NCI-H774 (cell line): ENCODE measurements at regions not wholly inside any gene's neighbourhood (a gene's known extent, or its start where the extent isn't known, plus 50 kb on each side); places are given as distances from the start of the nearest gene placed in this dataset.

Source experiments
- DNase-seq: peaks from one replicate; lab custom pipeline; 2025; lab: John Stamatoyannopoulos, UW

DNA sequence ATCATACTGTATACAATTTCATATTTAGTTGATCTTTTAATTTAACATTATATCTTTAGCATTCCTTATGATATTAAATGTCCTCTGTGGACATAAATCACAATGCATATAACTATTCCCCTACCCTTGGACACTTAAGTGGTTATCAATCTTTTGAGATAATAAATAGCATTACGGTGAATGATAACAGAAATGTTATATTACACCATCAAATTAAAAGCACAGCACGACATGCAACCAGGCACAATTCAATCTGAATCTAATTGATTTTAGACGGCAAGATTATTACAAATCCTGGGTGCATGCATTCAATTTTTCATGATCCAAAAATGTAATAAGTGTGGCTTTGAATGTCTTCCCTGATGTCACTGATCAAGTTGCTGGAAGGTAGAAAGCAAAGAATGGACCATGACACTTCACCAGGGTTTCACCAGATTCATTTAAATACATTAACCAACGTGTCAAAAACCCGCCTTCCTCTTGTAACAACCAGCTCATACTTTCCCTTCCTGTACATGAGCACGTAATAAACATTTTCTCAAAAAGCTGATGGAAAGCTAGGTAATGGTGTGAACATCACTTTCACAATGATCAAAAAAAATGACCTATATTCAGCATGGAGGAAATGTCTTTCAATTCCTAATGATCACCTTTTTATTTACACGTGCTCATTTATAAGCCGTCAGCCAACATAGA lies 513.7 kb upstream of the ID2 start:
- no peak for DNase-seq

DNA sequence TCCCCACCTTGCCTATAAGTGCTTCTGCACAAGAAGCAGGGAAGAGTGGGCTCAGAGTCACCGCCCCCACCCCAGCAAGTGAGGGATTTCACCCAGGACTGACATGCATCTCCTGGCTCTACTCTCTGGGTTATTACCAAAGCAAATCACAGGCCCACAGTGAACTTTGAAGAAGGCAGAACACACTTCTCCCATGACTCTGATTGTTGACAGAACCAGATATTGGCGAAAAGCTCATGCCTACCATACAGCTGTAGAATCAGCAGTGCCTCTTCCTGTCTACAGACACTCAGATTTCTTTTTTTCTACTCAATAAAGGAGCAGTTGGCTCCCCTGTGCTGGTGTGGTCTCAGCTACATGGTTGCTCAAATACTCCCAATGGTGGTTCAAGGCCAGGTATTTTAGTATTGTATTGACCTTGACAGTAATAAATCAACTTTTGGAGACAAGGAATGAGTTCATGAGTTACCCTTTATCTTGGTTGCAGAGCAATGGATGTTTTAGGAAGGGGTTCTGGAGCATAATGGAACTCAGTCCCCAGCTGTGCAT lies 512.9 kb upstream of the ID2 start:
- DNase-seq = no peak

DNA sequence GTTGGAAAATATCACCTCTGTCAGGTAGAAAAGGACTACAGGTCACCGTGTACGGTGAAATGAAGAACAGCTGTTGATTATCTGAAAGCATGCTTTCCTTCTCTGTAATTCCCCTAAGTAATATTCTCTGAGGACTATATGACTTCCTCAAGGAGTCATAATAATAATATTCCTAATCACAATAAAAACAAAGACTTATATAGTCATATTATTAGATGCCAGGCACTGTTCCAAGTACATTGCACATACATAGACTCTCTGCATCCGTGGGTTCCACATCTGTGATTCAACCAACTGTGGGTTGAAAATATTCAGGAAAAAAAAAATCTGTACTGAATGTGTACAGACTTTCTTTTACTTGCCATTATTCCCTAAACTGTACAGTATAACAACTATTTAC lies 512.4 kb upstream of the ID2 start:
- no peak for DNase-seq

DNA sequence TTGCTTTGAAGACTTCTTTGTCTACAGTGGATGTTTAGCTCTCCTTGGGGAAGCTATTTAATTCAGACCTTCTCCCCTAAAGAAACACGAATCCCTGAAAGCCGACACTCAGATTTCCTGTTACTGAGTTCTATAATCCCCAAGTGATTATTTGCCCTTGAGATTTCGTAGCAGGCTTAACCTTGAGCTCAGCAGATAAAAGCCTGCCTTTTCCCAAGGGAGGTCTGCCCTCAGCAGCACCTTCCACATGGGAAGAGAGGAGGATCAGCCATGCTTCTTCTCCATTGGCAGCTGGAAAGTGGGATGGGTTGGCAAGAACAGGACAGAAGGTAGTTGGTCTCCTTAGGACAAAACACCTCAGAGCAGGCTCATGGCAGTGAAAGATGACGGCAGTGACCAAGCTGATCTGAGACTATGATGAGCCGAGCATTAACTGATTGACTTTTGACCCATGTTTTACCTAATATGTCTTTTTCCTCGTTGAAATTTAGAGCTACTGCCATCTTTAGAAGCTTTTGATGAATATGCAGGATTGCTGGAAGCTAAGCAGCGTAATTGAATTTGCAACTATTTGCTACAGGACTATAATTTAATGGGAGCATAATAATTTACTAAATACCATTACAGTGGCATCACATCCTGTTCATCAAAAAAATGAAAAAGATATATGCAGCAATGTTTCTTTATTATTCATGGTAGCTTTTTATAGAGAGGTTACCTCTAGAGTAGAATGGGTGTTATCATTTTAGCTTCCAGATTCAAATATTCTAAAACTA lies 511.1 kb upstream of the ID2 start:
- DNase-seq = no peak

DNA sequence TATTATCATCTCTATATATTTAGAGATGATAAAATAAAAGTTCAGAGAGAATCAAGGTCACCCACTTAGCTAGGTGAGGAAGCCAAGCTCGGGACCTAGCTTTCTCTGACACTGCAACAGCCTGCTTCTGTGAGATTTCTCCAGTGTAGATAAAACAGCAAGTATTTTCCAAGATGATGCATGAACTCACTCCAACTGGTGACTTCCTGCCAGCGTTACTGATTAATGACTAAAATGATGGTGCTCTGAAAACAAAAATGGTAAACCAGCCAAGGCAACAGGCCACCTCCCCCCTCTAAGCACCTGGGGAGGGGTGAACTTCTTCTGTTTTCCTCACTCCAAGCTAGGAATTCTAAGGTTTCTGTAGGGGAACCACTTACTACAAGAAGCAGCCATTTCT lies 510.2 kb upstream of the ID2 start:
- no peak for DNase-seq

DNA sequence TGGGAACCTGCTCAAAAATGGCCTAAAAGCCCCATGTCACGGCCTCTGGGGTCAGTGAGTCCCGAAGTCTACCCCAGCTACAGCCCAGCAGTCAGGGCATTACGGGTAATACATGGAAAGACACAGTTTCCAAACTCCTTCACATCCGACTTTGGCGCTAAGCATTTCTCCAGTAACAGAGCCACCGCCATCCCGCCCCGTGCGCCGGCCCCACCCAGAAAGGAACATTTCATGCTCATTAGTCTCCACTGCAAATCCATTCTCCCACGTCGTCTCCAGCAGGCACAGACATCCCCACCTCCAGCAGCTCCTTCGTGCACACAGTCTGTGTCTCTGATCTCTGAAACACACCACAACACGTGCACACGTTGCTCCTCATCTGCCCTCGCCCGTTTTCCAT lies 509.2 kb upstream of the ID2 start:
- no peak for DNase-seq

DNA sequence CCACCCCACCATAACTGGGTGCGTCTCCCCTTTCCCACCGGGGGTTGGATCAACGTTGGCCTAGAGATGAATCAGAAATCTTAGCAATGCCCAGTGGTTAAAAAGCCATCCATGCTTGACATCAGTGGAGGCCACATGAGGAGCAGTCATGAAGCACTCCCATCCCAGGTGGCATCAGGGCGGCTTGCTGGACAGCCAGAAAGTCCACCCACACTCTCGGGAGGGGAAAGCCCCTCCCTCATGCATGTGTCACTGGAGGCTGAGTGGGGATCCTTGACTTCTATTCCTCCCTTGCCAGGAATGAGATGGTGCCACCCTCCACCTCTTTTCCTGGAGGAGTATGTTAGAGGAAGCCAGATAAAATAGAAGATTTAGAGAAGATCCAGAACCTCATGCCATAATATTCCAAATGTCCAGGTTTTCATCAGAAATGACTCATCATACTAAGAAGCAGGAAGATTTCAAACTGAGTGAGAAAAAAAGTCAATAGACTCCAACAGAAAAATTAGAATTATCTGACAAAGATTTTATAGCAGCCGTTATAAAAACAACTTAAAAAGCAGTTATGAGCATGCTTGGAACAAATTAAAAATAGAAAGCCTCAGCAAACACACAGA lies 507.1 kb upstream of the ID2 start:
- DNase-seq = no peak

DNA sequence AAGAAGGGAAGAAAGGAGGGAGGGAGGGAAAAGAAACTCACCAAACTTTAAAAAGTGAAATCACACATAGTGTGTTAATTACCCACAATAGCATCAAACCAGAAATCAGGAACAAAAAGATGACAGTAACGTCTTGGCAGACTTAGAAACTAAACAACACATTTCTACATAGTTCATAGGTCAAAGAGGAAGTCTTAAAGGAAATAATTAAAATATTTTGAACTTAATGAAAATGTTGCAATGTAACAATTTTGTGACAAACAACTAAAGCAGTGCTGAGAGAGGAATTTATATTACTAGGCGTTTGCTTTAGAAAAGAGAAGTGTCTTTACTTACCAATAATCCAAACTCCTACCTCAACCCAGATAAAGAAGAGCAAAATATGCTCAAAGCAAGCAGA lies 505.0 kb upstream of the ID2 start:
- DNase-seq = no peak

DNA sequence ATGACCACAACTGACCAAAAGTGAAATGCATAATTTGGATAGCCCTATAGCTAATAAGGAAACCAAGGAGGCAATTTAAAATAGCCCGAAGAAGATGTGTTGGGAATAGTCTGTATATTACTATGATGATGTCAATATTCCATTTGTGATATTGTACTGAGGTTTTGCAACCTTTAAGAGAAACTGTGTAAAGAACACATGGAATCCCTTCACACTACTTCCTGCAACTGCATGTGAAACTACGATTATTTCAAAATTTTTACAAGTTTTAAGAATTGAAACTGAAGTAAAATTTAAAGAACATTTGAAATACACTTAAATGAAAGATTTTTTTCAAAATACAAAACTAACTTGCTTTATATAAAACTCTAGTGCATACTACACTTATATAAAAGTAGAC lies 504.3 kb upstream of the ID2 start:
- DNase-seq = no peak

DNA sequence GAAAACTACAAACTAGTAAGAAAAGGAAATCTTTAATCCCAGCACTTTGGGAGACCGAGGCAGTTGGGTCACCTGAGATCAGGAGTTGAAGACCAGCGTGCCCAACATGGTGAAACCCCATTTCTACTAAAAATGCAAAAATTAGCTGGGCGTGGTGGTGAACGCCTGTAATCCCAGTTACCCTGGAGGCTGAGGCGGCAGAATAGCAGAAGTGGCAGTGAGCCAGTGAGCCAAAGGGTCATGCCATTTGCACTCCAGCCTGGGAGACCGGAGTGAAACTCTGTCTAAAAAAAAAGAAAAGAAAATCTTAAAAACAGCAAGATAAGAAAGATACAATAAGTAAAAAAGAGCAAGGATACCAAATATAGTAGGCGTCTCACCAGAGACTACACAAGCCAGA lies 502.9 kb upstream of the ID2 start:
- DNase-seq = no peak

DNA sequence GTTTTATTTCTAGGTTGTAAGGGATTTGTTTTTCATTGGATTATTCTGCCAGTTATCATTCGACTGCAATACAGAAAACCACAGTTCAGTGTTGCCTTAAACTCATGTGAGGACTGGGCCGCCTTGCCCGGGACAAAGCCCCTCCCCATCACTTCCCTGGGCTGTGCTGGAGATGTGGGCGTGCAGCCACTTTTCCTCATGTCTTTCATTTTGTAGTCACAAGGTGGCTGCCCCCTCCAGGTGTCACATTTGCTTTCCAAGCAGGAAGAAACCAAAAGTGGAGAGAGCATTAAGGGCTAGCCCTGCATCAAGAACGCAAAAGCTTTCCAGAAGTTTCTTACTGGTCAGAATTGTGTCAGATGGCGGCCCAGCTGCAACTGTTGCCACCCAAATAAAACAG lies 492.5 kb upstream of the ID2 start:
- no peak for DNase-seq

DNA sequence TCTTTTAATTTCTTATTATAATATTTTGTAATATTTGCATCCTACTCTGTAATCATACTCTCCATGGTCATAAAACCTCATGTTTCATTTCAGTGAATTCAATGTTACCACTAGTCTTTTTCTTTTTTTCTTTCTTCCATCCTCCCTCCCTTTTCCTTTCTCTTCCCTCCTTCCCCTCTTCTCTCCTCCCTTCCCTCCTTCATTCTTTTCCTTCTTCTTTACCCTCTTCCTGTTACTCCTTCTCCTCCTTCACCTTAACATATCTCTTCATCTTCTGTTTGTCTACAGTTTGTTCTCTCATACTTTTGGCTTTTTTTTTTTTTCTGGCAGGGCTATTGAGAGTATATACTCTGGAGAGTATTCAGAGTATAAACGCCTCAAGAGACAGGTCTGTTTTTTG lies 491.6 kb upstream of the ID2 start:
- DNase-seq = no peak

DNA sequence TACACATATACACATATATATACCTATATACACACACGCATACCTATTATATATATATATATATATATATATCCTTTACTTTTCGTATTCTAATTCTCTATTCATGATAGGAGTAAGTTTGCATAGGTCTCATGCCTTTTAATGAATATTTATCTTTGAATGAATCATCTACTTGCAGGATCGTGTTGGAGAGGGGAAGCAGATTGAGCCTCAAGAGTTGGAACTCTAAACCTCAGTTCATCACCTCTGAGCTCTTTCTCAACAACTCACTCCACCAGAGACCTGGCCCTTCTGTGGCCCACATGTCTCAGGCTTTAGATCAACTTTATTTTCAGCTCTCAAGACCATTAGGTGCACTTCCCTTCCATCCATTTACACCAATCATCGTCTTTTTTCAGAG lies 490.4 kb upstream of the ID2 start:
- DNase-seq = no peak

DNA sequence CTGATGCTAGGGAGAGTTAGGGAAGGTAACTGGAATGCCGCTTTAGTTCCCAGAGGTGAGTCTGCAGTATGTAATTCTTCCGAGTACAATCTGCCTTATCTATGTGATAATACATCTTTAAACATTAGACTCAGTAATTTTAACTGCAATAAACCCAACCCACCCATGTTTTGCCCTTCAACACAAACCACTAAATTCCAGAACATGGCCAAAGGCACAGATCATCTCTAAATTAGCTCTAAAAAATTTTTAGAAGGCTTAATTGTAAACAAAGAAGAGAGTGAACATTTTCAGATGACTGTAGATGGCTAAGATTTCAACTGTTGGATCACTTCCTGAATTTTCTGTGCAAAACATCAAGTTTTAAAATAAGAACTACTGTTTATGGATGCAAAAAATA lies 488.7 kb upstream of the ID2 start:
- no peak for DNase-seq

DNA sequence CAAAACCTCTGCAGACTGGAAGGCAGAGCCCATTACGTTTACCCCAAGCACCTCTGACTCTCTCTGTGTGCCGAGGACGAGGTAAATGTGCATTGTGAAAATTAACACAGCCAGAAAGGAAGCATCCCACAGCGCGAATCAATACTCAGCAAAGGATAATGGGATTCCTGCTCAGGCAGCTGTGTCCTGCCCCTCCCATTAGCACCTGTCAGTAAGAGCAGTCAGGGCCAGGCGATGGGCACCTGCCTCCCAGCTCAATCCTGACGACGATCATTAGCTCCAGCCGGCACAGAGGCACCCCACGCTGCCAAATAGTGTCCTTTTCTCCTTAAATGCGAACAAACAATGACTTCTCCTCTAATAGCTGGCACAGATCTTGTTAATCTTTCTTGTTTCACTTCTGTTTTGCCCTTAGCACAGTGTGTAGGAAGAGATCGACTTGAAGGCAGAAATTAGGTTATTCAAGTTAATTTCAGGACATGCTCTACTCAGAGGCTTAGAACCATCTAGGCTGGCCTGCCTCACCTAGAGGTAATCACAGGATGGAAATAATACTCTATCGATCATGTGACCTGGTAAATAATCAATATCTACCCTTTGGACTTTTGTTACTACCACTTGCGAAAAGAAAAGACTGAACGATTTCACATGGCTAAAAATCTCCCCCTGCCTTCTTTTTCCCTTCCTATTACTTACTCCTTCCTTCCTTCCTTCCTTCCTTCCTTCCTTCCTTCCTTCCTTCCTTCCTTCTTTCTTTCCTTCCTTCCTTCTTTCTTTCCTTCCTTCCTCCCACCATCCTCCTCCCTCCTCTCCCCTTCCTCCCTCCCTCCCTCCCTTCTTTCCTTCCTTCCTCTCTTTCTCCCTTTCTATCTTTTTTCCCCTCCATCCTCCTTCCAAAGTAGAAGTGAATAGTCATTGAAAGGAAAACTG lies 487.9 kb upstream of the ID2 start:
- peak; percentile 85 for DNase-seq

DNA sequence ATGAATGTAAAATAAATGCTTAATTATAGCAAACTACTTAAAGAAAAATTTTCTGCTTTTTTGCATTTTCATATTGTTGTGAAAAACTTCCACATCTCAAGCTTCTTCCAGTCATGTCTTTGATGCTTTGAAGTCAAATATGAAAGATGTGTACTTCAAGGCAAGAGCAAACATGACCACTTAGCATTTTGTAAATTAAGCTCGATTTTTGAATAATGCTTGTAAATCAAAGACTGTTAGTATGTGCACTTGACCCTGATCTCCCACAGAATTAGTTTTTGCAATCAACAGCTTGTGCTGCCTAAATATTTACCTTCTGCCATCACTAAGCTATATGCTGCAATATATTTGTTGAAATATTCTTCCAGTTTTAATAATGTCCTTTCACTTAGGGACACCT lies 486.1 kb upstream of the ID2 start:
- DNase-seq = no peak

DNA sequence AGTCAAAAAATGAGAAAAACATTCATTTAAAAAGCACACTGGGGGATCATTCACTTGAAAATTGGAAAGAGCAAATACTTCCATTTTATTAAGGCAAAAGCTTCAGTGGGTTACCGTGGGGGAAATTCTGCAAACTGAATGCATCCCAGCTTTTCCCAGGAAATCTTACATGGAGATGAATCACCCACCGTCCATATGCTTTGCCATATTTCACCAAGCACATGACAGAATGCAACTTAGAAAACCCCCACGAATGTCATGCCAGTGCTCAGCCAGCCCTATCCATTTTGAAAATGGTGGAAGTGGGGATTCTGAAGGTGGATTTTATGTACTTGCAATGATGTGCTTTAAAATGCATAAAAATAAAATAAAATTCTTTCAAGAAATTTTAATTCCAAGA lies 485.5 kb upstream of the ID2 start:
- DNase-seq = no peak

DNA sequence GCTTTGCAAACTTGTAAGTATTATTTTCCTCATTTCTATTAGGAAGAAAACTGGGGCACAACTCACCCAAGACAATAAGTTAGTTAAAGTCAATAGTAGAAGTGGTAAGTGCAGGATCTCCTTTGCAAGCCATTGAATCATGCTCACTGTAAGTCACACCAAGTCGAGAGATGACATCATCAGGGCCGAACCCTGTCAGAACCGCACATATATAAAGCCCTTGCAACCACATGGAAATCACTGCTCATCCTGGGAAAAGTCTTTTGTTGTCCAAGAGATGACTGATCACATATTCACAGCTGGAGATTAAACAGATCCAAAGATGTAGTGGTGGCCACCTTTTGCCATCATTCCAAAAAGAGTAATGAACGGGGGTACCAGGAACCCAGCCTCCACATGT lies 484.8 kb upstream of the ID2 start:
- no peak for DNase-seq

DNA sequence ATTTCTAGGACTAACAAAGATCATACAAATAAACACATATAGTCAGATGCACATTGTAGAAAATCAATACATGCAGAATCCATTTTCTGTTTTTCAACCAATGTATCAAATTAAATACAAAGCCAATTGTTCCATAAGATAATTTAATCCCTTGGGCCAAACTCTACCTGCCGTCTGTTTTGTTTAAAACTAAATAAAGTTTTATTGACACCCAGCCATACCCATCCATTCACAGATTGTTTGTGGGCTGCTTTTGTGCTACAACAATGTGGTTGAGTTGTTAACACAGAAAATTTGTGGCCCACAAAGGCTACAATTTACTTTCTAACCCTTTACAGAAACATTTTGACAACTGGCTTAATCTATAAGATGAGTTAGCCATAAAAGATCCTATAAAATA lies 484.0 kb upstream of the ID2 start:
- DNase-seq = no peak

DNA sequence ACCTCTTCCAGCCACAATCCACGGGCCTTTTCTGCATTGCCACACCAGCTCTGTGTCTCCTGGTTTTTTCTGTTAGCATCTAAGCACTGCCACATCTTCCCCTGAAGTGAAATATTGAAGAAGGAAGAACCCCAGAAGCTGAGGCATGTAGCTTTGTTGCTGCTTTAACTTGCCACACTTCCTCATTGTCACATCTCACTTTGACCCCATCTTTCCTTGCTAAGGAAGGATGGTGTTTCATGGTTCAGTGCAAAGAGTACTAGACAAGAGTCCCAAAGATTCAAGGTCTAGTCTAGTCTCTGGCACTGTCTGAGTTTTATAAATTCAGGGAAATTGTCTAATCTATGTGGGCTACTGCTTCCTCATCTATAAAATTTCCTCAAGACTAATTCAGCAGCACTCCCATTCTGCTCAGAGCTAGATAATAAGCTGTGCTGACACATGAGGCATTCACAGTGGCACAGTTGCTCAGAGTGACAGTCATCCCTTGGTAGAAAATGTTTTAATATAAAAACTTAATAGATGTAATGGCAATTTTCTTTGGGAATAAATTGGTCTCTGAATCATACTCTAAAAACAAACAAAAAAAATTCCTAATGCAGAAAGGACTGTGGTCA lies 483.0 kb upstream of the ID2 start:
- DNase-seq = no peak

DNA sequence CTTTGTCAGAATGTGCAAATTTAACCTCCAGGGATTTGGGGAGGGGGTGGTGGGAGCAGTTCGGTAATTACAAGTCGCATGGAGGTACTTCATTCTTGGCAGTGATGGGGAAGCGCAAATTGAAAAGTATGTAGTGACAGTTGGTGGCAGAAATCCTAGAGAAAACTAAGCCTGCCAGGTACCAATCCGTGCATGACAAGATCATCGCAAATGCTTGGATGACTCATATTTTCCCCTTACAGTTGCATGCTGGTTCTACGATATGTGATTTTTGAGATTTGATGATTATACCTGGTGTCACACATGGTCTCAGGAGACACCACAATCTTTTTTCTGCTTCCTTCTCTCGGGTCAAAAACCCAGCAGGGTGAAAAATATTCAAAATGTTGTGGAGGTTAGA lies 479.7 kb upstream of the ID2 start:
- peak; percentile 20 for DNase-seq

DNA sequence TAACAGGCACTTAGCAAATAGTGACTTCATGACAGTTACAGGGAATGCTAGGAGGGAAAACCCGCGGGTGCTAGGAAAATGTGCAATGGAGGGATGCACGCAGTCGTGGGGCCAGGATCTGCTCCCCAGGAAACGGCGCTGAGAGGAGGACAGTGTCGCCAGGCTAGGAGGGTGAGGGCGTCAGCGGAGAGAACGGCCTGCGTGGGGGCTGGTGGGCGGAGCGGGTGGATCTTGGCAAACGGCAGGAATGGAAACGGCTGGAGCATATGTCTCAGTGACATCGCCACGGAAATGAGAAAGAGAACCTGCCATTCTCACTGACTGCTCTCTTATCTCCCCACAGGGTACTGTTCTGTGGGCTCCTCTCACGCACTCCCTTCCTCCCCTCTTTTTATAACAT lies 478.5 kb upstream of the ID2 start:
- DNase-seq = no peak
